Smooth muscle cell (in vitro differentiated cells): ENCODE measurements at regions not wholly inside any gene's neighbourhood (a gene's known extent, or its start where the extent isn't known, plus 50 kb on each side); places are given as distances from the start of the nearest gene placed in this dataset.

Experiments
- DNase-seq: peaks from one replicate; lab custom pipeline; 2025; ENCODE audit not compliant: unreplicated experiment; lab: John Stamatoyannopoulos, UW
- H2AFZ ChIP-seq: fragments of 200-600 bp; sonication (generic); 2 replicates; pipeline ENCODE4 v1.6.0; 2016; ENCODE audit warnings: antibody characterized with exemption, low read depth, mild to moderate bottlenecking
- H3F3A ChIP-seq: fragments of 200-600 bp; sonication (generic); 2 replicates; pipeline ENCODE4 v1.6.0; 2017; ENCODE audit warnings: antibody characterized with exemption, low read depth
- H3K27ac ChIP-seq: fragments of 200-600 bp; sonication (generic); 2 replicates; pipeline ENCODE4 v1.5.1; 2016; ENCODE audit warnings: low read depth, mild to moderate bottlenecking
- H3K27me3 ChIP-seq: fragments of 200-600 bp; sonication (generic); 2 replicates; pipeline ENCODE4 v1.6.1; 2016; ENCODE audit warnings: low read depth, mild to moderate bottlenecking
- H3K36me3 ChIP-seq: fragments of 200-600 bp; sonication (generic); 2 replicates; pipeline ENCODE4 v1.5.1; 2016; ENCODE audit warnings: low read depth
- H3K4me1 ChIP-seq: fragments of 200-600 bp; sonication (generic); 2 replicates; pipeline ENCODE4 v1.5.1; 2016; ENCODE audit warnings: low read depth
- H3K4me2 ChIP-seq: fragments of 200-600 bp; sonication (generic); 2 replicates; pipeline ENCODE4 v1.6.0; 2016; ENCODE audit warnings: mild to moderate bottlenecking
- H3K4me3 ChIP-seq: fragments of 200-600 bp; sonication (generic); 2 replicates; pipeline ENCODE4 v1.5.1; 2016; ENCODE audit warnings: mild to moderate bottlenecking
- H3K79me2 ChIP-seq: fragments of 200-600 bp; sonication (generic); 2 replicates; pipeline ENCODE4 v1.6.0; 2016; ENCODE audit warnings: low read depth, mild to moderate bottlenecking
- H3K9ac ChIP-seq: fragments of 200-600 bp; sonication (generic); 2 replicates; pipeline ENCODE4 v1.6.0; 2016; ENCODE audit warnings: low read depth
- H3K9me3 ChIP-seq: fragments of 200-600 bp; sonication (generic); replicated peaks from 2 replicates; pipeline ENCODE4 v1.5.1; 2016; ENCODE audit warnings: low read depth
- H4K20me1 ChIP-seq: fragments of 200-600 bp; sonication (generic); 2 replicates; pipeline ENCODE4 v1.6.0; 2016; ENCODE audit warnings: low read depth
- WGBS: methylation state at CpG from one replicate; pipeline ENCODE4 v1.1.7; 2016; ENCODE audit warnings: low lambda C conversion rate; 5-methylcytosine and 5-hydroxymethylcytosine counted together
- TF ChIP-seq, protein P1 (sequence below): fragments of 200-600 bp; sonication (generic); IDR thresholded peaks from 2 replicates; pipeline ENCODE4 v1.5.1; 2017; ENCODE audit warnings: borderline replicate concordance, mild to moderate bottlenecking, antibody characterized with exemption; ENCODE audit not compliant: insufficient read depth, poor library complexity, severe bottlenecking

DNA sequence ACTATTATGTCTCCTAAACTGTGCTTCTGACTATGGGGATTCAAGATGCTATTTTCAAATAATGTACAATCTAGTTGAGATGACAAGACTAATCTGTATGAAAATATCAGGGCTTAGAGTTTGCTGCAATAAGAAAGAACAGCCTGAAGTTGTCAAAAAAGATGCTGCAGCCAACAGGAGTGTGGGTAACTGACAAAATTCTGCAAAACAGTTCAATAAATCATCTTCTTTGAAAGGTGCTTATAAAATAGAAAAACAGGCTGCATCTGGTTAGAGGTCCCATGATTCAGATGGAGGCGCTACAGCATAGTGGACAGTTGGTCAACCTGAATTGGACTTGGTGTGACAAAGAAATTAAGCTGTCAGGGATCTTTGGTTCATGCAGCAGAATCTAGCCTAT is 511.0 kb downstream of the XPNPEP1 start:
- WGBS, result 100% methylated on average over 1 of the region's 1 CpG
- H4K20me1 ChIP-seq, result no peaks in the 10 kb centered on the region
- H3K79me2 ChIP-seq, result no peaks in the 10 kb centered on the region
- no peak overlapping the region for H3K9ac ChIP-seq
- no peaks in the 10 kb centered on the region for H3F3A ChIP-seq
- no peak overlapping the region for H2AFZ ChIP-seq
- DNase-seq, result no peak
- no peaks in the 10 kb centered on the region for H3K9me3 ChIP-seq
- no peaks in the 10 kb centered on the region for H3K36me3 ChIP-seq
- no peak overlapping the region for H3K27ac ChIP-seq
- H3K27me3 ChIP-seq, result no peaks in the 10 kb centered on the region
- H3K4me2 ChIP-seq, result no peak overlapping the region
- peaks cover 1% of the 10 kb centered on the region for H3K4me1 ChIP-seq
- H3K4me3 ChIP-seq, result no peak overlapping the region
- TF ChIP-seq, protein P1, sequence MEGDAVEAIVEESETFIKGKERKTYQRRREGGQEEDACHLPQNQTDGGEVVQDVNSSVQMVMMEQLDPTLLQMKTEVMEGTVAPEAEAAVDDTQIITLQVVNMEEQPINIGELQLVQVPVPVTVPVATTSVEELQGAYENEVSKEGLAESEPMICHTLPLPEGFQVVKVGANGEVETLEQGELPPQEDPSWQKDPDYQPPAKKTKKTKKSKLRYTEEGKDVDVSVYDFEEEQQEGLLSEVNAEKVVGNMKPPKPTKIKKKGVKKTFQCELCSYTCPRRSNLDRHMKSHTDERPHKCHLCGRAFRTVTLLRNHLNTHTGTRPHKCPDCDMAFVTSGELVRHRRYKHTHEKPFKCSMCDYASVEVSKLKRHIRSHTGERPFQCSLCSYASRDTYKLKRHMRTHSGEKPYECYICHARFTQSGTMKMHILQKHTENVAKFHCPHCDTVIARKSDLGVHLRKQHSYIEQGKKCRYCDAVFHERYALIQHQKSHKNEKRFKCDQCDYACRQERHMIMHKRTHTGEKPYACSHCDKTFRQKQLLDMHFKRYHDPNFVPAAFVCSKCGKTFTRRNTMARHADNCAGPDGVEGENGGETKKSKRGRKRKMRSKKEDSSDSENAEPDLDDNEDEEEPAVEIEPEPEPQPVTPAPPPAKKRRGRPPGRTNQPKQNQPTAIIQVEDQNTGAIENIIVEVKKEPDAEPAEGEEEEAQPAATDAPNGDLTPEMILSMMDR, result no peak

DNA sequence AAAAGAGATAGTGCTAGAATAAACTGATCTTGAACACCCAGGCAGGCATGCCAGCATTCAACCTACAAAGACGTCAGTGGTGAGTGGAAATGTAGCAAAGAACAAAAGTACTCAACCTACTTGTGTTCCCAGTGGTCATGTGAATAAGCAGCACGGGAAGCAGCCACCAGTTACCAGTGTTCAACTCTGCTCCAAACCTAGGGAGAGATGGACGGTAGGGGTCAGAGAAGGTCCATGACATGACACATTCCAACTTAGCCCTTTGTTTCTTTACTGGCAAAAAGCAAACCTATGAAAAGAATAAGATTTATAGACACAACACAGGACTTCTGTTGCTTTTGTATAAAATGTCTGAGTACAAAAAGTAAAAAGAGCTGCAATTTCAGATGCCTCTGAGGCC is 511.4 kb downstream of the XPNPEP1 start:
- no peaks in the 10 kb centered on the region for H3K4me1 ChIP-seq
- no peaks in the 10 kb centered on the region for H3F3A ChIP-seq
- H3K27ac ChIP-seq, result no peak overlapping the region
- H3K9ac ChIP-seq, result no peak overlapping the region
- 76% methylated on average over 3 of the region's 3 CpGs for WGBS
- no peak overlapping the region for H2AFZ ChIP-seq
- H3K4me2 ChIP-seq, result no peak overlapping the region
- H4K20me1 ChIP-seq, result no peaks in the 10 kb centered on the region
- no peaks in the 10 kb centered on the region for H3K9me3 ChIP-seq
- no peak for DNase-seq
- no peaks in the 10 kb centered on the region for H3K79me2 ChIP-seq
- no peaks in the 10 kb centered on the region for H3K27me3 ChIP-seq
- TF ChIP-seq, protein P1, result no peak
- no peak overlapping the region for H3K4me3 ChIP-seq
- H3K36me3 ChIP-seq, result no peaks in the 10 kb centered on the region

DNA sequence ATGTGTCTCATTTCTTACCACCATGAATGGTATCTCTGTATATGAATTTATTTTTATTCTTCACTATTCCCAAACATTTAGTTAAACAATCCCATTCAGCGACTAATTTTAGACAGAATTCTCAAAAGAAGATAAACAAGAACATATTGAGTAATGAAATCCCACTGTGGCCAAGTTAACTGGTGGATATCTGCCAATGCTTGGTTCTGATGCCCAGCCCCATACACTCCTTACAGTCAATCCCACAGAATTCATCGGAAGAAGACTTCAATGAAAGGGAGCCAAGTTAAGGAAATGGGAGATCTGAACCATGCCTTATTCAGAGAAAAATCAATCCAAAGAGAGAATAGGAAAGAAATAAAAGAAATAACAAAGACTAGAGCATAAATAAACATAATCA is 518.0 kb downstream of the XPNPEP1 start:
- Histone ChIP-seq H3K4me1 (no peaks in the 10 kb centered on the region), H3K4me2 (no peak overlapping the region), H3F3A (no peaks in the 10 kb centered on the region), H3K27ac (no peak overlapping the region), H3K9ac (no peak overlapping the region), H3K27me3 (no peaks in the 10 kb centered on the region), H3K4me3 (no peak overlapping the region), H3K9me3 (no peaks in the 10 kb centered on the region), H3K36me3 (no peaks in the 10 kb centered on the region), H3K79me2 (no peaks in the 10 kb centered on the region), H4K20me1 (no peaks in the 10 kb centered on the region), H2AFZ (no peak overlapping the region)
- WGBS, result 87% methylated on average over 2 of the region's 2 CpGs
- DNase-seq, result no peak
- TF ChIP-seq, protein P1, result no peak

DNA sequence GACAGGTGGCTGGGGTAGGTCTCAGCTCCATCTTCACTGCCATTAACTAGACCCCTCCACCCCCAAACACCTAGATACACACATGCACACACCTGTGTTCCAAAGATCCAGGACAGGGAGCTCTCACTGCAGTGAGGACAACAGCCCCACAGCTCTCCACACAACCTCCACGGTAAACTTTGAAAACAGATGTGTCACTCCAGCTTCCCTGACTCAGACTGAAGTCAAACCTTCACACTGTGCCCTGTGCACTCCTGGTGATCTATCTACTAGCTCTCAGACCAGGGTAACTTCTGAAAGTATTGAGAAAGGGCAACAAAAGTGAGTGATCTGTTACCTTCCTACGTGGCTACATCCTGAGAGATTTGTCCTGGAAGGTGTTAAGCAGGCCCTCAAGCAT is 519.8 kb downstream of the XPNPEP1 start:
- no peak for DNase-seq
- Histone ChIP-seq H3K36me3 (no peaks in the 10 kb centered on the region), H3K4me1 (no peaks in the 10 kb centered on the region), H3K4me2 (no peak overlapping the region), H3K9ac (no peak overlapping the region), H2AFZ (no peak overlapping the region), H3K27me3 (no peaks in the 10 kb centered on the region), H3K79me2 (no peaks in the 10 kb centered on the region), H3K9me3 (no peaks in the 10 kb centered on the region), H4K20me1 (no peaks in the 10 kb centered on the region), H3K4me3 (no peak overlapping the region), H3K27ac (no peak overlapping the region), H3F3A (no peaks in the 10 kb centered on the region)
- WGBS, result 81% methylated on average over 2 of the region's 2 CpGs
- TF ChIP-seq, protein P1, result no peak
